HS-5 (cell line): ENCODE measurements at regions not wholly inside any gene's neighbourhood (a gene's known extent, or its start where the extent isn't known, plus 50 kb on each side); places are given as distances from the start of the nearest gene placed in this dataset.

Experiments
- DNase-seq: peaks from one replicate; pipeline ENCODE4 v3.0.0-alpha.2; 2012; ENCODE audit warnings: low read depth

GRCh38 chr16:87074641-87075318 is 242.4 kb downstream of the C16orf95 start:
- no peak for DNase-seq

DNA sequence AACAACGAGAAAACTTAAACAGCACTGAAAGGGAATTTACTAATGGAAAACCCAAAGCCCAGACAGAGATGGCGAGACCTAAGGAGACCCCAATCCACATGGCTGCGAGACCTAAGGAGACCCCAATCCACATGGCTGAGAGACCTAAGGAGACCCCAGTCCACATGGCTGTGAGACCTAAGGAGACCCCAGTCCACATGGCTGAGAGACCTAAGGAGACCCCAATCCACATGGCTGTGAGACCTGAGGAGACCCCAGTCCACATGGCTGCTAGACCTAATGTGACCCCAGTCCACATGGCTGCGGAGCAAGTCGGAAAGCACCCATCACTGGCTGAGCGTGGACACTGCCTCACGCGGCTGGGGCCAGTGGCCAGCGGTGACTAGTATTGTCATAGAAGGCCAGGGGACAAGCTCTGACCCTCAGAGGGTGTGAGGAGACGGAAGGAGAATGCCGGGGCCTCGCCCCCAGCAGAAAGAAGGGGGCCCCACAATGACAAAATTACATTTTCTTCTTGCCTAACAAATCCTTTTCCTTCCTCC is 241.8 kb downstream of the C16orf95 start:
- DNase-seq = no peak

GRCh38 chr16:87076331-87076949 is 240.8 kb downstream of the C16orf95 start:
- no peak for DNase-seq

DNA sequence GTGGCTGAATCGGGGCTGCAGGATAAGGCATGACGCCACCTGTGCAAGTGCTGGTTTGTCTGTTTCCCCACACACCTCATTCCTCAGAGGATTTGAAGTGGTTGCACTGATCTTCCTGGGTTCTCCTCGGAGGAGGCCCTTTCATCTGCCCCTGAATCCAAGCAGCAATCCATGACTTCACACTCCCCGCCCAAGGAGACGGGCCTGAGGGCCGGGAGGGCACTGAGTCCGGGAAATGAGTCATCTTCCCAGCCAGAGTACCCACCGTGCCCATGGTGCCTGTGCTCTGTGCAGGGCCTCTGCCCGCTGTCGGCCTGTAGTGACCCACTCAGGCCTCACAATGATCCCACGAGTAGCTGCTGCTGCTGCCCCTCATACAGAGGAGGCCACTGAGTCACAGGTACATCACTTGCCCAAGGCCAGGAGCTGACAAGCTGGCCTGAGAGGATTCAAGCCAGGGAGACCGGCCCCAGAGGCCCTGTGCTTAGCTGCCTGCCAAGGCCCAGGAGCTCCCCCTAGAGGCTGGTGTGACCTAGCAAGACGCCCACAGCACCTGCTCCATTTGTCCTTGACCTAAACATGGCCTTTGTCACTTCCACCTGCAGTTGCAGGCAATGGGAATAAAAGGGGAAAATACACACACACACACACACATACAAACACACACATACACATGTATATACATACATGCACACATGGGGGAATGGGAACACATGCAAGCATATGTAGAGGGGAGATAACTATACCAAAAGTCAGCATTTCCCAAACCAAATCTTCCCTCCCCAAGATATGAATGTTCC is 240.0 kb downstream of the C16orf95 start:
- DNase-seq = no peak

DNA sequence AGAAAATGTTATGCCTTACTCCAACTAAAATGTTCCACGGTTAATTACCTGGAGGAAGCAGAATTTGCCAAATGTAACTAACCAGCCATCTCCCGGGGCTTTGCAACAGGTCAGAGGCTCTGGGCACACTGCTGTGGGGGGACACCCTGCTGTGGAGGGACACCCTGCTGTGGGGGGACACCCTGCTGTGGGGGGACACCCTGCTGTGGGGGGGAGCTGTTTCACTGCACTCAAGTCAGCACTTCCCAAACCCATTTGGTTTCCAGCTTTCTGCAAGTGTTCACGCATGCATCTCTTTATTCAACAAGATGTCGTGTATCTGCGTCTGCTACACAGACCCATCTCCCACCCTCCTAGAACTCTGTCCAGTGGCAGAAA is 239.5 kb downstream of the C16orf95 start:
- no peak for DNase-seq

GRCh38 chr16:87080571-87081167 is 236.5 kb downstream of the C16orf95 start:
- no peak for DNase-seq

- DNase-seq = no peak
Measured at GRCh38 chr16:87085441-87085840, 231.8 kb downstream of the C16orf95 start.

- no peak for DNase-seq
Measured at GRCh38 chr16:87086156-87086555, 231.0 kb downstream of the C16orf95 start.

- DNase-seq = no peak
Measured at GRCh38 chr16:87086575-87086974, 230.6 kb downstream of the C16orf95 start.

- no peak for DNase-seq
Measured at GRCh38 chr16:87092958-87093357, 224.2 kb downstream of the C16orf95 start.

DNA sequence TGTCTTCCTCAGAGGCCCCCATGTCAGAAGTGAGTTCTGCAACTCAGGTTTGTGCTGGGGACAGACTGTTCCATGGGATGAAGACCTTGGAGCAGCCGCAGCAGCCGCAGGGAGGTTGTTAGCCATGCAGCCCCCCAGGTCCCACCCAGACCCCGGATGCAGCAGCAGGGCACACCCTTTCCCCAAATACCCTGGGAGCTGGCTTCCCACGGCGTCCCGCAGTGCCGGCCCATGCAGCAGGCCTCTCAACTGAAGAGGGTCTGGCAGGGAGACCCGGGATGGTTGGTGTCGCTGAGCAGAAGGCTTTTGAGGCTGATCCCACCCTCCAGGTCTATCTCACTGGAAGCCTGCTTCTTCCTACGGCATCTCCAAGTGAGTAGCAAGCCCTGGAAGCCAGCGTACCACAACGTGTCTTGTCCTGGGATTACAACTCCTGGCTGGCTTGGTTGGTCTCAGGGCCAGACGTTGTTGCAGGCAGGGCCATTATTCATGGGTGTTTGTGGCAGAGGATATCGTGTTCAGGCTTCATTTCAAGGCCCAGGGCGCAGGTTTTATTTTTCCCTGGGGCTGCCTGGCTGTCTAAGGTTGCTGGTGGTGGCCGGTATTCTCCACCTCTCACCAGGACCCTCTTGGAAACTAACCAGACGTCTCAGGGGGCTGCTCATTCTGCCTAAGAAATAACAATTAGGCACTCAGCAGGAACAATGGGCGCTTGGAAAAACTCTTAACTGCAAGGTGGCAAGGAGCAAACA is 223.2 kb downstream of the C16orf95 start:
- DNase-seq = no peak

DNA sequence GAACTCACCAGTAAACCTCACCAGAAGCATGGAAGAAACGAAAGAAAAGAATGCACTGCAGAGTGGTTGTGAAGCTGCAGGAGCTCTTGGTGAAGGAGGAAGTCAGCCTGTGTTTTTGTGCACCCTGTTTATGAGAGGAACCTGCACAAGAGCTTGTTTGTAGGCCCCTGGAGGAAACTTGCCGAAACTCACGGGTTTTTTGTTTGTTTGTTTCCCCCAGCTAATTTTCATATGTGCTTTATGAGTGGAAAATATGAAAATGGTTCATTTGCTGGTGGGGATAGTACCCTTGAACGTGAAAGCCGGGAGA is 222.7 kb downstream of the C16orf95 start:
- DNase-seq = no peak

DNA sequence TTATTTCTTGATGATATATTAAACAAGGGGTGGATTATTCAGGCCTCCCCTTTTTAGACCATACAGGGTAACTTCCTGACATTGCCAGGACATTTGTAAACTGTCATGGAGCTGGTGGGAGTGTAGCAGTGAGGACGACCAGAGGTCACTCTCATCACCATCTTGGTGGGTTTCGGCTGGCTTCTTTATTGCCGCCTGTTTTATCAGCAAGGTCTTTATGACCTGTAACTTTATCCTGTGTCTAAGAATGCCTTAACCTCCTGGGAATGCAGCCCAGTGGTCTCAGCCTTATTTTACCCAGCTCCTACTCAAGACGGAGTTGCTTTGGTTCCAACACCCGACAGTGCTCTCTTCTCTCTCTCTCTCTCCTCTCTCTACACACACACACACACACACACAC is 221.9 kb downstream of the C16orf95 start:
- DNase-seq = no peak

DNA sequence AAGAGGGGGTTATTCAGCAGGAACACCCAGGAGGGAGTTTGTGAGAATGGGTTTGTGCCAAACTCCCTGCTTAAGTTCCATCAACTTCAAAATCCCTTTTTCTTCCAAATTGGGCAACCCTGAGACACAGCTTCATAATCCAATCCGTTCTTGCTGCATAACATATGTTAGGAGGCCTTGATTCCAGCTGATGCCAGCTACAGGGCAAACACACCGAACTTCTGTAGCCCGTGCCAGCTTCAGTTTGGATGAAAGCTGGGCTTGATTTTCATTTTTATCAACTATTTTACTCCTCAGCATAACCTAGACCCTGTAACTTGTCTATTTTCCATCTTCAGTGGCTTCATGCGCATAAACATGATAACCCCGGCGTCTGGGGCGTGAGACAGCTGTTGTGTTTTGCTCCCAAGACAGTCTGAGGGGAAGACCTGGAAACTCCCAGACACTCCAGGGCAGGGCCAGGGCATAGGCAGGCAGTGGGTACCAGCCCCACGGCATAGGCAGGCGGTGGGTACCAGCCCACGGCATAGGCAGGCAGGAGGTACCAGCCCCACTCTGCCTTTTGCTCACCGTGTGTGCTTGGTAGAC is 220.4 kb downstream of the C16orf95 start:
- no peak for DNase-seq

DNA sequence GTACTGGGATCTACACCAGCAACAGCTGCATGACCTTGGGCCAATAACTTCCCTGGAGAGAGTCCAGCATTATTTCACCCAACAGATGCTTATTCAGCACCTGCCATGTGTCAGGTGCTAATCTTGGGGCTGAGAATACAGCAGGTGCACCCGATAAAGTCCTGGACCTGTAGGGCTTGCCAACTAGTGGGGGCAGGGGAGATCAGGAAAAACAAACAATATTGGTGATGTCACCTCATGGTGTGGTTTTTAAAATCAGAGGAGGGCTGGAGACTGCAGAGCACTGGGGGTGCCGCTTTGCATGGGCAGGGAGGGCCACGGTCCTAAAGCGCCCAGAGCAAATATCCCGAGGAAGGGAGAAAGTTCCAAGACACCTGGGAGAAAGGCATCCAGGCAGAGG is 218.8 kb downstream of the C16orf95 start:
- DNase-seq = no peak

DNA sequence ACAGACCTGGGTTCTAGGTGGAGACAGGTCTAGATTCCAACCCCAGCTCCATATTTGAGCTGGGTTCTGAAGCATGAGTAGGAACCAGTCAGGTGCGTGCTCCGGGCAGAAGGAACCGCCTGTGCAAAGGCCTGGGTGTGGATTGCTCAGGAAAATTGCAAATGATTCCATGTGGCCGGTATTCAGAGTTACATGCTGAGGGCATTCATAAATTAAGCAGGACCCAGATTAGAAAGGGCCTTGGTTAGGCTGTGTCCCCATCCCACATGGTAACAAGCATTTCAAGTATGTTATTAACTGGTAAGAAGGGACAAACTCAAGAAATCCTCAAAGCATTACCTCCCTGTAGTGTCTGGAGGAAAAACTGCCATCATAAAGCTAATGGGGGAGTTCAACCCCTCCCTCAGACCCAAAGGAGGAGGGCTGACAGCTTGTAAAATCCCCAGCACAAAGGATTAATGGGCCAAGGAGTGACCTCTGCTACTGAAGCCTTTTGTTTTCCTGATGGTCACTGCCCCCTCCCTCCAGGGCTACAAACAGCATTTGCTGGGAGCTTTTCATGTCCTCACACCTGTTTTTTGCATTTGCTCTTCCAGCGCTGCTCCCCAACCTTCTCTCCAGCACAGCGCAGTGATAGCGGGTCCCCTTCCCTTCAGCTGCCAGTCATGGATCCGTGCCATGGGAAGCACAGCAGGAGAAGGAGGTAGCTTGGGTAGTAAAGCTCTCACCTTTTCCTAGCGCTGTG is 218.0 kb downstream of the C16orf95 start:
- DNase-seq = no peak

DNA sequence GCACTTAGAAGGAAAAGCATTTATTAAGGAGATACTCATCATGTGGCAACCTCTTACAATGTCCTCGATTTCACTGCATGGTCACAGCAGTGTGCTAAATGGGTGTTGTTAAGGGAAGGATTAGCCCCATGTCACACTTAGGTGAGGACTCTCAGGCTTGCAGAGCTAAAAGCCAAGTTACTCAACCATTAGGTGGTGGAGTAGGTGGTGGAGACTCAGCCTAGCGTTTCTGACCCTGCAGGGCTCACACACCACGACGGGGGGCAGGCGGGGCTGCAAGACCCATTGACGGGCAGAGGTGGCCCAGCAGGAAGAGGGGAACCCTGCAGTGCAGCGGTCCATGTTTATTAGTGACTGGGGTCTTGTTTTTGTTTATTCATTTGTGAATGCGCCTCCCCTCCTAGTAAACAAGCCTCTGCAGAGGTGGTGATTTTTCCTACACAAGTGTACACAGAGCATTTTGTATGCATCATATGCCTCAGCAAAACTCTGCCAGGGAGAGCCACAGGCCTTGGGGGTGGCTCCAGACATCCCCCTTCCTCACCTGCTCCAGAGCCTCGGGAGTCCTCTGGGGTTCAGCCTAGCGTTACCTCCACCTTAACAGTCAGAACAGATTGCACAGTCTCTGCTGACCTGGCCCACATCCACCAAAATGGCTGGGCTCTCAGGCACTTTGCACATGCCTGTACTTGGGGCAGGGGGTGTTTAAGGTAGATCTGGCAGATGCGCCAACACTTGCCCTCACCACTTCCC is 216.7 kb downstream of the C16orf95 start:
- no peak for DNase-seq

DNA sequence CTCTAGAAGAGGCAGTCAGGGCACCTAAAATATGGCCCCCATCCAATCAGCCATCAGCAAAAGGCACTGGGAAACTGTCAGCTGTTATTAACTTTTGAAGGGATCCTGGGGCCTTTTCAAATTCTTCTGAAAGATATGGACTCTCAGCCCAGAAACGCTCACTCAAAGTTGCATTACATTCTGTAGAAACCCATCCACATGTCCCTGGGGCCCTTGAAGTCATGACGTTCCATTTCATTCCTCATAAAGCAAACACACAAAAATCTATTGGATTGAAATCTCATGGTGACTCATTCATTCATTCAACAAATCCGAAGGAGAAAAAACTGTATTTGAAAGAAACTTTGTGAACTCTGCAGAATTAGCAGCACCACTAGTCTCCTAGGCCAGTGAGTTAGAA is 215.3 kb downstream of the C16orf95 start:
- DNase-seq = no peak

- DNase-seq = no peak
Measured at GRCh38 chr16:87107201-87107600, 210.0 kb downstream of the C16orf95 start.

DNA sequence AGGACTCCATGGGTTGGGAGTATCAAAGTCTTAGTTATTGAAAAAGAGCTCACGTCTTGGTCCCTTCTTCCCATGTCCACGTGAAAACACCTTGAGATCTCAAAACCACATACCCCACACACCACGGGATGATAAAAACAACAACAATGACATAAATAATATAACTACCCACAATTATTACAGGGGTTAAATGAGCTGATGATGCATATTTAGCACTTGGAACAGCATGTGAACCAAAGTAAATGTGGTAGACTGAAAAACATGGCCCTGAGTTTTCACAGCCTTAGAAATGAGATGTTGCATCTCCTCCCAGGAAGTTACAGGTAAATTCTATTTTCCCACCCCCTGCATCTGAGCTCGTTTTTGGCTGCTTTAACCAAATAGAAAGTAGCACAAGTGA is 208.9 kb downstream of the C16orf95 start:
- no peak for DNase-seq
